ENCODE measurements at regions not wholly inside any gene's neighbourhood (a gene's known extent, or its start where the extent isn't known, plus 50 kb on each side); places are given as distances from the start of the nearest gene placed in this dataset.

- DNase-seq = no peak
Measured at GRCh38 chr7:41162612-41163011, 540.3 kb downstream of the INHBA start.

DNA sequence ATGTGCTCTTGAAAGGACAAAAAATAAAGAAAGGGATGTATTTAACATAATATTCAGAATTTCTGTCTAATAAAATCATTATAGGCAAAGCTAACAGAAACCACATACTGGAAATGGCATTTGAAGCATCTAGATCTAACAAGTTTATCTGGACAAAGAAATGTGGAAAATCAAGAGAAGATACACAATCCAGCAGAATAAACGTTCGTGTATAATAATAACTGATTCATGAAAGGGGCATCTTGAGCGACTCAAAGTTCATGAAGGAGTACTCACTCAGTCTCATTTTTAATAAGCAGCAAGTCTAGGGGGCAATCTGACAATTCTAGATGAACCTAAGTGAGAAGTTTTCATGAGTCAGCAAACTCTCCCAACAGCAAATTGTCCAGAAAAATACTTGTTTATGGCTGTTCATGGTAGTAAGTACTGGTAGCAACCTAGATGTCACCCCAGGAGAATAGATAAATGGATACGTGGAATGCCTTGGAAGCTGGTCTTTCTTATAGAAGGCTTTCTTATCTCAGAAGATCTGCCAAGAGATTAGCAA lies 541.8 kb downstream of the INHBA start:
- DNase-seq = no peak

DNA sequence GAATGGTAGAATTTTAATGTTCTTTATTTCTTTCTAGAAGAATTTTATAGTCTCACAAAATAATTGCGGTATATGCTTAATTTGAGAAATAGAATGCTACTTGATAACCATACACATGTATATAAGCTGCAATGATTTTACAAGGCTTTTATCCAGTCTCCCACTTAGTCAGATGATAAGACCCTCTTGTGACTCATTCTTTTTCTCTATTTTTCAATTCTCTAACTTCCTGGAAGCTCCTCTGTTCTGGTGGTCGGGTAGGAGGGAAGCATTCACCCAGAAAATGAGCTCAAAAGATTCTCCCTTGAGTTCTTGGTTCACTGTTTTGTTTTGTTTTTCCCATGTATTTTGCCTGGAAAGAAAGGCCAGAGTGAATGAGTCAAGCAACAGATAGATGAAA lies 546.6 kb downstream of the INHBA start:
- no peak for DNase-seq

- DNase-seq = no peak
Measured at GRCh38 chr7:41153268-41153667, 549.6 kb downstream of the INHBA start.

DNA sequence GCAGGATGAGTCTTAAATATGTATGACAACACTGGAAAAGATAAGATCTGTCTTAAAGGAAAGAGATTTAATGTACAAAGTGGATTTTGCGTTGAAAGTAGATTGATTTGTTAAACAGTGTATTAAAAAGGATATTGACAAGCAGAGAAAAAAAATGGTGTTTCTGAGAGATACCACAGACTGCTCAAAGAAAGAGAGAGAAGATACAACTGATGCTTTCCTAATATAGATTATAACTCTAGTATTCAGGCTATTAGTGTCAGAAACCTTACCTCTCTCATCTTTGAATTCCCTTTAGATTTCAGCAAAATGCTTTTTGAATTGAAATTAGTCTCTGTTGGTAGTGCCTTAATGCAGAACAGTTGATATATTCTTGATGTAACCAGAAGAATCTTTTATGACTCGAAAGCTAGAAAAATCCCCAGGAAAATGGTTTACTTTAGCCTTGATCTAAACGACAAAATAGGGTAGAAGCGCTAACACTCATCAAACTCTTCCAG lies 550.7 kb downstream of the INHBA start:
- no peak for DNase-seq

DNA sequence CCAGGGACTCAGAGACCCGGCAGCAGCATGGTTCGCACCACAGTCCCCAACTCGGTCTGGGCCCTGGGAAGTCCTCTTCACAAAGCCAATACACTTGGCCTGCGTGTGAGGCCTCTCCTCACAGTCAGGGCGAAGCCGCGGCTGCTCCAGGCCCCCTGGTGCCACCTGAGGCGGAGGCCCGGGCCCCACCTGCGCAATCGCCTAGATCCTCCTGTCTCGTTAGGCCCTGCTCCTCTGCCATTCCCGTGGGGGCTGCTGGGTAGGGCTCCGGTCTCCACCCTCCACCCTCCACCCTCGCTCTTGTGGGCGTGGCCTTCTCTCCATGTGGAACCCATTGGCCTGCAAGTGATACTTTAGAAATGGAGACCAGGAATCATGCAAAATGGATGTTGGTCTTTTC lies 553.3 kb downstream of the INHBA start:
- DNase-seq = no peak

DNA sequence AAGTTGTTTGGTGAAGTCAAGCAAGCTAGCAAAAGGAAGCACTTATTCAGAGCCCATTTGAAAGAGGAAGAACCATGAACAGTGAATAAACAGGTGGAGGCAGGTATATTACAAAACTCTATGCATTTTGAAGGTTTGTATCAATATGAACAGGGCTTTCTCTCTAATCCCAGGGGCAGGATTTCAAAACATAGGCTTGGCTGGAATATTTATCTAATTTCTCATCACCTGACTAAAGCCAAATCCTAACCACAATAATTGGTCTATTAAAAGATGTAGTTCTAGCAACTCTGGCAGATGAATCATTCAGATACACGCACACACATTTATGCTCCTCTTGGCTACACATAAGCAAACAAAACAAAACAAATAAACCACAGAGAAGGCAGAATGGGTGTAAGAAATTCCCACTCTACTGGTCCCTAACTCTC lies 554.4 kb downstream of the INHBA start:
- DNase-seq = no peak

- DNase-seq = no peak
Measured at GRCh38 chr7:41147606-41148485, 555.0 kb downstream of the INHBA start.

- no peak for DNase-seq
Measured at GRCh38 chr7:41146429-41146828, 556.5 kb downstream of the INHBA start.

- DNase-seq = no peak
Measured at GRCh38 chr7:41145656-41146055, 557.2 kb downstream of the INHBA start.

DNA sequence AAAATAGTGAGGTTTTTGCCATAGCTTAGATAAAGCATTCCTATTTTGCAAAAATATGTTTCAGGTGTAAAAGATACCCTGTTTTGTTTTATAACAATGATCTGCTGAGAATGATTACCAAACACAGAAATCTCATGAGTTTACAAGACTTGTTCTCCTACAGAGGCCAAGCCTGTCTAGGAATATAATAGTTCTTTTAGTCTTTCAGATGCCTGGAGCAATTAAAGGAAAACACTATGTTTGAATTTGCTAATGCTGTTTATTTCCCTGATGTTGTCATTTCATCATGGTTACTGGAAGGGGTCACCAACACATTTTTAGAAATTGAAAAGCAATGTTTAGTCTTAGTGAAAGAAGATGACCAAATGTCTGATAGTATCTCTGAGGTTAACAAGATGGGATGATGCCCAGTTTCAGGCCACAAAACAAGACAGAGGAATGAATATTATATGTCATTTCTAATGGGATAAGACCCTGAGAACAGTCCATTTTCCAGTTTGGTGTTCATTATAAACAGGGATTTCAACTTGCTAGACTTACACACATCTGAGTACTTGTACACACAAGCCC lies 559.9 kb downstream of the INHBA start:
- DNase-seq = no peak

DNA sequence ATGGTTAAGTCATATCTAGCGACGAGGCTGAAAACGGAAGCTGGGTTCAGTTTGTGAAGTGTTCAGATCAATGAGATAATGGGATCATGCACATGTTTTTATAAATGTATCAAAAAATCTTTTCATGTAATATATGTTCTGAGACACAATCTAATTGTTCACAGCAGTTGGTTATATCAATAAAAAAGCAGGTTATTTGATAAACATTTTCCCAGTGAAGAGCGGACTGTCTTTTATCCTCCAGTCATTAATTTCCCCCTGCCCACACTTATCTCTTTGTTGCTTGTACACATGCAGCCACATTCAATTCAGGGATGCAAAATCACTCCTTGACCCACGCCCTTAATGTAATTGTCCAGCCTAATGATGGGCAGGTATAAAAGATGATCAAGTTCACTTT lies 563.1 kb downstream of the INHBA start:
- no peak for DNase-seq

- DNase-seq = no peak
Measured at GRCh38 chr7:41136551-41136950, 566.3 kb downstream of the INHBA start.

GRCh38 chr7:41135511-41135910 lies 567.4 kb downstream of the INHBA start:
- no peak for DNase-seq

DNA sequence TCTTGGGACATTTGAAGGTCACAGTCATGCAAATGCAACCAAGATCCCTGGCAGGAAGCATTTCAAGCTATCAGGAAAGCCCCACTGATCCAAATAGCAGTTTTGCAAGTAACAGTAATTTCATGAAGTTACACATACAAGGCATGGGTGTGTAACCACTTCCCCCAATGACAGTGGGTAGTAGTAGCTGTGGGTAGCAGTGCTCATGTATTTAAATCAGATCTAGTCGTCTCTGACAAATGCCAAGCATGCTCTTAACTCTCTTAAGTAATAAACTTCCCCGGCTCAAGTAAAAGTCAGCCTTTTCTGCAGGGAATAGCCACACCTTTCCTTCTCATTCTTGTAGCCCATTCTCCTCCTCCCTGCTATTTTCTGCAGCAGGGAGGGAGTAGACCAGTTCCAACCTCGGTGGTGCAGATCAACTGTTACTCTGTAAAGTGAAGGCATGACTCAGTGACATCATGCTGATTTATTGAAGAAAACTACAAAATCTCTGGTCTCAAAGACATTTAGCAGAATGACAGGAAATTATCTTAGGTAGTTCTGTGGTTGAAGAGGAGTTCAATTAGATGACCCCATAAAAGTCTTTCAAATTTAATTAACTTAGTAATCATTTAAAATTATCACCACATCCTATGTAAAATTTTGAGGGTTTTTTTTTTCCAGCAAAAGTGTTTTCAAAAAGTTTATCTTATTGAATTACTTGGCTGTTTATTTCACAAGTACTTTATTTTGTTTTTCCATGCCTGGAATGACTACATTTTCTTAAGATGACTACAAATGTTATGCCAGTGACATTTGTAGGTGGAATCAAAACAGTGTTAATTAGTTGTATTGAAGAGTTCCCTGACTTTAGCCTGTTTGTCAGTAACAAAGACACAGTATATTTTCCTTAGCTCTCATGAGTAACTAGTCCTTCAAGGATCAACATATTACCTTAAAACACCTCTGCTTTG lies 568.3 kb downstream of the INHBA start:
- no peak for DNase-seq

DNA sequence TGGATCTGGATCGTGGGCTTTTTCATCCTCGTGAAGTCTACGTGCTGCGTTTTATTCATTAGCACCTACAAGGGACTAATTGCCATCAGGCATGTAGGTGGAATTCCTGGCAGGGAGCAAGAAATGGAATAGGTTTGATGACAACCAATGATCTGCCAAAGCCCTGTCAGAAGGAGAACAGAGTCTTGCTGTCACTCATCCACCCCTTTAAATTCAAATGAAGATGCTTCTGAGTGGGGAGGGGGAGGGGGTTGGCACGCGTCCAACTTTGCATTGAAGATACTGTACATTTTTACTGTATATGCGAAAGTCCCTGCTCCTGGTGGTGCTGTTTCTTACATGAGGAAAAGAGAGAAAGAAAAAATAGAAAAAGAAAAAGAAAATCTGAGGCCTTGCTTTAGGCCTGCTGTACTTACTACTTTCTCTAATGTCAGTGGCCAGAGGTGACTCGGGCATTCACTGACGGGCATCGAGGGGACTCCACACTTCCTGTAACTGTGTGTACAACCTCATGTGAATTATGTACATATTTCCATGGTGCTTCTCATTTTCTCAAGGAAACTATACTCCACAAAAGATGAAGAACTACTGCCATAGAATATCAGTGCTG lies 569.1 kb downstream of the INHBA start:
- DNase-seq = no peak

DNA sequence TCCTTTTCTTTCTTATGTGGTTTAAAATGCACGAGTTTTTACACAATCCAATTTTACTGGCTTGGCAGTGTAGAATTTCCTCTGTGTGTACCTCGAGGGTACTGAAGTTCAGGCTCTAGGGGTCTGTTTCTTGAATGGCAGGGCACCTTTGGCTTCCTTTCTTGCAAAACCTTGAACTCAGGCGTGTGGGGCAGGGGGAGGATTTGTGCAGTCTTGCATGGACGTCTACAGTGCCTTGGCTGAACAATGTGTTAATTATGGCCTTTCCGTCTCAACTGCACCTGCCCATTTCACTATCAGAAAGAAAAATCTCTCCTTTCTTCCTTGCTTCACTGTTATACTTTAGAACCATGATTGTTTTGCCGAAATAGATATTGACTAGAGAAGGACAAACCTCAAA lies 570.9 kb downstream of the INHBA start:
- DNase-seq = no peak

- DNase-seq = no peak
Measured at GRCh38 chr7:41130561-41131236, 572.2 kb downstream of the INHBA start.

GRCh38 chr7:41130086-41130485 lies 572.8 kb downstream of the INHBA start:
- no peak for DNase-seq

DNA sequence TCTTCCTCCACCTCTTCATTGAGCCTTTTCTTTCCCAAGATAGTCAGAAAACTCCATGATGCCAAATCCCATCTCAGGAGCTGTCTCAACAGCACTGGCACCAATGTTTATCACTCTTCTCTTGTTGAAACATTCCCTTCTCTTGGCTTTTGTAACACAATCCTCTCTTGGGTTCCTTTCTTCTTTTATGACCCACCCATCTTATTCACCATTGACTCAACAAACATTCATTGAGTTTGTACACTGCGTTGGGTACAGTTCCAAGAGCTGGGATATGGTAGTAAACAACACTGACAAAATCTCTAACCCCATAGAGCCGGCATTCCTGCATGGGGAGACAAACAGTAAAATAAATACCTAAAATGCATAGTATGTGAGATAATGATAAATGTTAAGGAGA lies 577.5 kb downstream of the INHBA start:
- DNase-seq = no peak

GRCh38 chr7:41122256-41122987 lies 580.5 kb downstream of the INHBA start:
- DNase-seq = no peak

Data from NCI-H446 (cell line).